Hepatocyte (in vitro differentiated cells): ENCODE measurements at regions not wholly inside any gene's neighbourhood (a gene's known extent, or its start where the extent isn't known, plus 50 kb on each side); places are given as distances from the start of the nearest gene placed in this dataset.

Experiments
- DNase-seq: peaks from one replicate; pipeline ENCODE4 v3.0.0-alpha.2; 2016; ENCODE audit warnings: low spot score
- H2AFZ ChIP-seq: fragments of 200-600 bp; sonication (generic); 2 replicates; pipeline ENCODE4 v1.6.0; 2016; ENCODE audit warnings: antibody characterized with exemption, mild to moderate bottlenecking
- H3K27ac ChIP-seq: fragments of 200-600 bp; sonication (generic); 2 replicates; pipeline ENCODE4 v1.5.1; 2016; ENCODE audit warnings: mild to moderate bottlenecking
- H3K27me3 ChIP-seq: fragments of 200-600 bp; sonication (generic); 2 replicates; pipeline ENCODE4 v1.6.1; 2016
- H3K36me3 ChIP-seq: fragments of 200-600 bp; sonication (generic); replicated peaks from 2 replicates; pipeline ENCODE4 v1.5.1; 2016; ENCODE audit warnings: low read depth; ENCODE audit not compliant: insufficient read depth
- H3K4me1 ChIP-seq: fragments of 200-600 bp; sonication (generic); 2 replicates; pipeline ENCODE4 v1.5.1; 2016; ENCODE audit warnings: mild to moderate bottlenecking, moderate library complexity; ENCODE audit not compliant: insufficient read depth
- H3K4me2 ChIP-seq: fragments of 200-600 bp; sonication (generic); 2 replicates; pipeline ENCODE4 v1.6.0; 2016
- H3K4me3 ChIP-seq: fragments of 200-600 bp; sonication (generic); 2 replicates; pipeline ENCODE4 v1.5.1; 2016; ENCODE audit warnings: mild to moderate bottlenecking
- H3K79me2 ChIP-seq: fragments of 200-600 bp; sonication (generic); 2 replicates; pipeline ENCODE4 v1.6.0; 2017; ENCODE audit warnings: mild to moderate bottlenecking
- H3K9me2 ChIP-seq: fragments of 200-600 bp; sonication (generic); replicated peaks from 2 replicates; pipeline ENCODE4 v1.6.0; 2017; ENCODE audit warnings: mild to moderate bottlenecking; ENCODE audit not compliant: insufficient read depth
- H3K9me3 ChIP-seq: fragments of 200-600 bp; sonication (generic); 2 replicates; pipeline ENCODE4 v1.5.1; 2016; ENCODE audit warnings: low read depth, mild to moderate bottlenecking
- H4K20me1 ChIP-seq: fragments of 200-600 bp; sonication (generic); 2 replicates; pipeline ENCODE4 v1.6.0; 2016; ENCODE audit warnings: mild to moderate bottlenecking; ENCODE audit not compliant: insufficient read depth, poor library complexity, severe bottlenecking
- EZH2 ChIP-seq: fragments of 200-600 bp; sonication (generic); IDR thresholded peaks from 2 replicates; pipeline ENCODE4 v1.6.1; 2016; ENCODE audit warnings: antibody characterized with exemption, mild to moderate bottlenecking, borderline replicate concordance
- EZH2phosphoT487 ChIP-seq: fragments of 200-600 bp; sonication (generic); IDR thresholded peaks from one replicate; pipeline ENCODE4 v1.6.1; 2018; ENCODE audit warnings: antibody characterized with exemption, mild to moderate bottlenecking, low read depth, moderate library complexity; ENCODE audit not compliant: unreplicated experiment, severe bottlenecking
- WGBS: methylation state at CpG from one replicate; pipeline ENCODE4 v1.1.6; 2016; ENCODE audit warnings: low lambda C conversion rate; ENCODE audit errors: missing lambda C conversion rate; 5-methylcytosine and 5-hydroxymethylcytosine counted together
- TF ChIP-seq, protein P1 (sequence below): fragments of 200-600 bp; sonication (generic); IDR thresholded peaks from 2 replicates; pipeline ENCODE4 v1.5.1; 2016; ENCODE audit warnings: antibody characterized with exemption, mild to moderate bottlenecking; ENCODE audit not compliant: poor library complexity

DNA sequence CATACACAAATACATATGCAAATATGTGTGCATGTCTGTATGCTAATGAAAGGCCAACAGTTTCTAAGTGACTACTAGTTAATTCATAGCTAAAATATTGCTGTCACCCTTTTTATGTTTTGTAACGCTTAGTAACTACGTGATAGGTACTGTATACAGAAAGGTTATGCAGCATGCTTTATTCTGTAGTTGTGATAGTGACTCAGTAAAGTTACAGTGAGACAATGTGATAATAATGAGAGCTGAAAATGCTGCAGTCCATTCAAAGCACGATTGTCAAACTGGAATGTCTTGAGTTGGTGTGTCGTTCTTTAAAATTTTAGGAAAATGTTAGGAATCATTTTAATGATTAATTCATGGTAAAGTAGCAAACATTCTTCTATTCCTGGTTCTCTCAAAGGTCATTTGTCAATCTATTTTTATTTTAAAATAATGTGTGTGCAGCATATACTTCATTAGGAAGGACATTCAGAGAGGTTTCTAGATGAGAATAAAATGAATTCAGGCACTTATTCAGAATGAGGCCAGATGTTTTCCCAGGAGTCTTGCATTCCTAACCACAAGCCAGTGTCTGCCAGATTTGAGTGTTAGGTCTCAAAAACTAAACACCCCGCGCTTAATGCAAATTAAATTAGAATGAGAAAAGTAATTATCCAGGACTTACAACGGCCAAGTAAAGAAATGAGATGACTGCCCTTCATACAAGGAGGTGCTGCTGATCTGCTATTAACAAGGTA is 408.8 kb upstream of the FZD8 start:
- H3K27ac ChIP-seq = no peak overlapping the region
- no peak overlapping the region for H3K4me3 ChIP-seq
- no peaks in the 10 kb centered on the region for H4K20me1 ChIP-seq
- H3K9me3 ChIP-seq = no peaks in the 10 kb centered on the region
- H2AFZ ChIP-seq = no peak overlapping the region
- no peaks in the 10 kb centered on the region for H3K27me3 ChIP-seq
- H3K4me2 ChIP-seq = no peak overlapping the region
- 89% methylated on average over 7 of the region's 7 CpGs for WGBS
- DNase-seq = no peak
- H3K36me3 ChIP-seq = no peaks in the 10 kb centered on the region
- no peaks in the 10 kb centered on the region for H3K4me1 ChIP-seq
- no peaks in the 10 kb centered on the region for H3K79me2 ChIP-seq
- H3K9me2 ChIP-seq = no peaks in the 10 kb centered on the region
- TF ChIP-seq EZH2phosphoT487 (no peak), EZH2 (no peak)
- TF ChIP-seq, protein P1, sequence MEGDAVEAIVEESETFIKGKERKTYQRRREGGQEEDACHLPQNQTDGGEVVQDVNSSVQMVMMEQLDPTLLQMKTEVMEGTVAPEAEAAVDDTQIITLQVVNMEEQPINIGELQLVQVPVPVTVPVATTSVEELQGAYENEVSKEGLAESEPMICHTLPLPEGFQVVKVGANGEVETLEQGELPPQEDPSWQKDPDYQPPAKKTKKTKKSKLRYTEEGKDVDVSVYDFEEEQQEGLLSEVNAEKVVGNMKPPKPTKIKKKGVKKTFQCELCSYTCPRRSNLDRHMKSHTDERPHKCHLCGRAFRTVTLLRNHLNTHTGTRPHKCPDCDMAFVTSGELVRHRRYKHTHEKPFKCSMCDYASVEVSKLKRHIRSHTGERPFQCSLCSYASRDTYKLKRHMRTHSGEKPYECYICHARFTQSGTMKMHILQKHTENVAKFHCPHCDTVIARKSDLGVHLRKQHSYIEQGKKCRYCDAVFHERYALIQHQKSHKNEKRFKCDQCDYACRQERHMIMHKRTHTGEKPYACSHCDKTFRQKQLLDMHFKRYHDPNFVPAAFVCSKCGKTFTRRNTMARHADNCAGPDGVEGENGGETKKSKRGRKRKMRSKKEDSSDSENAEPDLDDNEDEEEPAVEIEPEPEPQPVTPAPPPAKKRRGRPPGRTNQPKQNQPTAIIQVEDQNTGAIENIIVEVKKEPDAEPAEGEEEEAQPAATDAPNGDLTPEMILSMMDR = no peak

DNA sequence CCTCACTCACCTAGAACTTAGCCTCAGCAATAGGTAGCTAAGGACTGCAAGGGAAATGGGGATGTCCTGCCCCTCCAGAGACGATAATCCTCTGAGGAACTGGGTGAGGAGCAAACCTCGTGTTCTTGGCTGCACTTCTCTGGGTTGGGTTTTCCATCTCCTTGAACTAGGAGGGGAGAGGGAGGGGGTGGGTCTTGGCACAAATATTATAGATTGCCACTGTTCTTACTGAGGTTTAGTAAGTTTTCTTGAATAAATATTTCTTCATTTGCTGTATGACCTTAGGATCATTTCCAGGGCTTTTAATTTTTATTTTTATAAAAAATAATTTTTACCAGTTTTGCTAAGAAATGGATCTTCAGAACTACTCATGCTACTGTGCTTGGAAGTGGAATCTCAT is 406.7 kb upstream of the FZD8 start:
- Histone ChIP-seq H3K4me1 (no peaks in the 10 kb centered on the region), H3K9me3 (no peaks in the 10 kb centered on the region), H4K20me1 (no peaks in the 10 kb centered on the region), H2AFZ (no peak overlapping the region), H3K79me2 (no peaks in the 10 kb centered on the region), H3K4me2 (no peak overlapping the region), H3K27me3 (no peaks in the 10 kb centered on the region), H3K9me2 (no peaks in the 10 kb centered on the region), H3K36me3 (no peaks in the 10 kb centered on the region), H3K27ac (no peak overlapping the region), H3K4me3 (no peak overlapping the region)
- DNase-seq = no peak
- 88% methylated on average over 2 of the region's 2 CpGs for WGBS
- no peak for TF ChIP-seq EZH2

DNA sequence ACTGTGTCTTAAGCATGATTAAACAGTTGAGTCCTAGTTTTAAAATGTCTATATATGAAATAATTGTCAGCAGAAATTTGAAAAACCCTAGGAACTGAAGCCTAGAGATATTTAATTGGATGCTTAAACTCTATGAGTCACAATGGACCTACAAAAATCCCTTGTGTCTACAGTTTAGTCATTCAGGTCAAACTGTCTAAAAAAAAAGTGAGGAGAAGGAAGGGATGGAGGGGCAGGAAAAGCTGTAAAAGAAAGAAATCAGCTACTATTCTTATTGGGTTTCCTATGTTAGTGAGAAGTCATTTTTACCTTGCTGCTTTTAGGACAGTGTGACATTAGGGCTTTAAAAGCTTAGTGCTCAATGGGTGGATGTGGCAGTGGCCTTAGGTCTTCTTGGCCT is 406.1 kb upstream of the FZD8 start:
- Histone ChIP-seq H4K20me1 (no peaks in the 10 kb centered on the region), H3K27ac (no peak overlapping the region), H3K9me2 (no peaks in the 10 kb centered on the region), H3K4me3 (no peak overlapping the region), H3K27me3 (no peaks in the 10 kb centered on the region), H2AFZ (no peak overlapping the region), H3K4me1 (no peaks in the 10 kb centered on the region), H3K4me2 (no peak overlapping the region), H3K79me2 (no peaks in the 10 kb centered on the region), H3K36me3 (no peaks in the 10 kb centered on the region), H3K9me3 (no peaks in the 10 kb centered on the region)
- TF ChIP-seq EZH2 (no peak), EZH2phosphoT487 (no peak)
- TF ChIP-seq, protein P1 = no peak
- DNase-seq = no peak

DNA sequence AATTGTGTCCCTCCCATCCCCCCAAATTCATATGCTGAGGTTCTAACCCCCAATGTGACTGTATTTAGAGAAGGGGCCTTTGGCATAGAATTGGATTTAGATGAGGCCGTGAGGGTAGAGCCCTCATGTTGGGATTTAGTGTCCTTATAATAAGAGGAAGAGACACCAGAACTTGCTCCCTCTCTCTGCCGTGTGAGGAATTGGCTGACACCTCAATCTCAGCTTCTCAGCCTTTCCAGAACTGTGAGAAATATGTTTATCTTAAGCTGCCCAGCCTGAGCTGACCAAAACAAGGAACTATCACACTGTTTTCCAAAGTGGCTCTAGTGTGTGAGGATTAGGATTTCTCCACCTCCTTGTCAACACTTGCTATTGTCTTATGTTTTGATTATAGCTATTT is 400.0 kb upstream of the FZD8 start:
- no peak overlapping the region for H3K4me2 ChIP-seq
- no peaks in the 10 kb centered on the region for H3K79me2 ChIP-seq
- no peaks in the 10 kb centered on the region for H3K27me3 ChIP-seq
- no peak overlapping the region for H3K27ac ChIP-seq
- 82% methylated on average over 2 of the region's 2 CpGs for WGBS
- no peaks in the 10 kb centered on the region for H4K20me1 ChIP-seq
- DNase-seq = no peak
- no peak overlapping the region for H2AFZ ChIP-seq
- H3K36me3 ChIP-seq = no peaks in the 10 kb centered on the region
- H3K4me3 ChIP-seq = no peak overlapping the region
- H3K9me3 ChIP-seq = no peaks in the 10 kb centered on the region
- no peaks in the 10 kb centered on the region for H3K9me2 ChIP-seq
- TF ChIP-seq EZH2 = no peak
- no peaks in the 10 kb centered on the region for H3K4me1 ChIP-seq
